C4-2B (cell line): ENCODE measurements at regions not wholly inside any gene's neighbourhood (a gene's known extent, or its start where the extent isn't known, plus 50 kb on each side); places are given as distances from the start of the nearest gene placed in this dataset.
"Not testable (repeated sequence)": the region's sequence is repeated elsewhere in the genome, so short reads cannot be mapped to it uniquely, and the experiment has no call there.

ENCODE experiments used
- H3K27ac ChIP-seq: fragments of 450-650 bp; 2 replicates; pipeline ENCODE4 v1.5.1; 2017
- ZFX ChIP-seq: fragments of 450-650 bp; IDR thresholded peaks from 2 replicates; pipeline ENCODE4 v1.6.1; 2017
- TF ChIP-seq, protein P1 (sequence below): fragments of 450-650 bp; conservative IDR thresholded peaks from 2 replicates; pipeline ENCODE4 v1.5.1; 2017; ENCODE audit warnings: mild to moderate bottlenecking

DNA sequence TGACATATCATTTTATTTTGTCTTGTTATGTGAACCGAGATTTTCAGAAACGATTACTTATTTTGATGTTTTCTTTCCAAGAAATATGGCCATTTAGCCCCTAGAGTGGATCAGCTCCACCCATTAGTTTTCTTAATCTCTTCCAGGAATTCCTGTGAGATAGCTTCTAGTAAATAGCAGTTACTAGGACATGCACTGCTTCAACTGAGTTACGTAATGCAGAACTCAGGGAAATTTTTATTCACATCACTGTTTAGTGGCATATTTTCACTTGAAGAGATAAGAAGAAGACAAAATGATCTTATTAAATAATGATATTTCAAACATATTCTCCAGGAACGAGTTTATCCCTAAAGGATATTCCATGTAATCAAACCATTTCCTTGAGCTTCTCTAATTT, 573.5 kb upstream of the CNTNAP5 start:
- no peak overlapping the region for H3K27ac ChIP-seq
- TF ChIP-seq ZFX, result no peak
- TF ChIP-seq, protein P1, sequence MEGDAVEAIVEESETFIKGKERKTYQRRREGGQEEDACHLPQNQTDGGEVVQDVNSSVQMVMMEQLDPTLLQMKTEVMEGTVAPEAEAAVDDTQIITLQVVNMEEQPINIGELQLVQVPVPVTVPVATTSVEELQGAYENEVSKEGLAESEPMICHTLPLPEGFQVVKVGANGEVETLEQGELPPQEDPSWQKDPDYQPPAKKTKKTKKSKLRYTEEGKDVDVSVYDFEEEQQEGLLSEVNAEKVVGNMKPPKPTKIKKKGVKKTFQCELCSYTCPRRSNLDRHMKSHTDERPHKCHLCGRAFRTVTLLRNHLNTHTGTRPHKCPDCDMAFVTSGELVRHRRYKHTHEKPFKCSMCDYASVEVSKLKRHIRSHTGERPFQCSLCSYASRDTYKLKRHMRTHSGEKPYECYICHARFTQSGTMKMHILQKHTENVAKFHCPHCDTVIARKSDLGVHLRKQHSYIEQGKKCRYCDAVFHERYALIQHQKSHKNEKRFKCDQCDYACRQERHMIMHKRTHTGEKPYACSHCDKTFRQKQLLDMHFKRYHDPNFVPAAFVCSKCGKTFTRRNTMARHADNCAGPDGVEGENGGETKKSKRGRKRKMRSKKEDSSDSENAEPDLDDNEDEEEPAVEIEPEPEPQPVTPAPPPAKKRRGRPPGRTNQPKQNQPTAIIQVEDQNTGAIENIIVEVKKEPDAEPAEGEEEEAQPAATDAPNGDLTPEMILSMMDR, result no peak

DNA sequence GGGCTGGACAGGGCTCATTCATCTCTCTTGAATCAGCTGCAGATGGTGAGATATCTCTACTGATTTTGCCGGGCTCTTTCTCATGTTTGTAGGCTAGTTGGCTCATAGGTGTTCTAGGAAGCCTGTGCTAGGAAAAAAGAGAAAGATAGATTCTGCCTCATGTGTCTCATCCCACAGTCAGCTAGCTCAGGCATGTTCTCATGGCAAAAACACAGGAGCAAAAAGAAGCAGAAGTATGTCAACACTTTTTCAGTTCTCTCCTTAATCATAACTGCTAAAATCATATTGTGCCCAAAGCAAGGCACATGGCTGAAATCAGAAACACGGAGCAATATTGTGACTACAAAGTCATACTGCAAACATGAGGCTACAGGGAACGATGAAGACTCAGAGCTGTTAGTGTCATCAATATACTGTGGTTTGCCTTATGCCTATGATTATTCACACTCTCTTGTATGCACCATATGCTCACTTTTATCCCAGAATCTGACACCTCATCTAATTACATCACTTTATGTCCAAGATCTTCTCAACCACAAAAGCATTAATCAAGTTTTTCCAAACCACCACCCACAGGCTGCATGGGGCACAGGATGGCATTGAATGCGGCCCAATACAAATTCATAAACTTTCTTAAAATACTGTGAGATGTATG, 571.9 kb upstream of the CNTNAP5 start:
- H3K27ac ChIP-seq, result no peak overlapping the region

DNA sequence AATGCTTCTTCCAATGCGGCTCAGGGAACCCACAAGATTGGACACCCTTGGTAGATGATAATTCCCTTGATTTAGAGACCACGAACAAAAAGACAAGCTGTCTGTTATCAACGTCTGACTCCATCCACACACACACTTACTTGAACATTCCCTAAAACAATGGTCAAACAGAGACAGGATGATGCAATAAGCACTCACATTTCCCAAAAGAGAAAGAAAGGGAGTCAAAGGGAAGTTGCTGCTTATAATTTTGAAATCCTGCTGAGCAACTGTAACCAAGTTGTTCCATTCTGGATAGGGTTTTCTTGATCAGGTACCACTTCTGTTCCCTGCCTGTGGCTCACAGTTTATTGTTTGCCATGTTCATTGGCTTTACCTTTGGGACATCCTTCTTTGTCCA, 571.3 kb upstream of the CNTNAP5 start:
- no peak overlapping the region for H3K27ac ChIP-seq
- TF ChIP-seq, protein P1, result no peak
- no peak for TF ChIP-seq ZFX

More for the DNA sequence above, 571.9 kb upstream of the CNTNAP5 start:
- TF ChIP-seq, protein P1, result no peak
- TF ChIP-seq ZFX, result no peak

DNA sequence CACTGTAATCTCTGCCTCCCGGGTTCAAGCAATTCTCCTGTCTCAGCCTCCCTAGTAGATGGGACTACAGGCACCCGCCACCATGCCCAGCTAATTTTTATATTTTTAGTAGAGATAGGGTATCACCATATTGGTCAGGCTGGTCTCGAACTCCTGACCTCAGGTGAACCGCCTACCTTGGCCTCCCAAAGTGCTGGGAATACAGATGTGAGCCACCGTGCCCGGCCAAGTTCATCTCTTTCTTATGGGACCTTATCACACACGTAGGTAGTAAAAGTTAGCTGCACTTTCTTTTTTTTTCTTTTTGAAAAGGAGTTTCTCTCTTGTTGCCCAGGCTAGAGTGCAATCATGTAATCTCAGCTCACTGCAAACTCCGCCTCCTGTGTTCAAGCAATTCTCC, 569.9 kb upstream of the CNTNAP5 start:
- not testable (repeated sequence) for H3K27ac ChIP-seq

DNA sequence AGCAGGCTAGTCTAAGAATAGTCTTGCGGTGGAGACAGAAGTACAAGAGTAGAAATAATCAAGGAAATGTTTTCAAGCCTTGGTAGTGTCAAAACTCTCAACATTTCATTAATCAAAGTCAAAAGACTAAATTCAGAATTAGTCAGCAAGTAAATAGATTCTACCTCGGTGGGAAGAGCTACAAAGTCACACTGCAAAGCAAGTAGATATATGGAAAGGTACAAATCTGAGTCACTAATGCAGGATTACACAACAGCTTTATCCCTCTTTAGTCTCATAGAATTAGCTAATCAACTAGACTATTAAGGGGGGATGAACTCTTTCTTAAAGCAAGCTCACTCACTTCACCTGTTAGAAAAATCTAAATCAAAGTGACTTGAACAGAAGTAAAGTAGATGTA, 568.7 kb upstream of the CNTNAP5 start:
- TF ChIP-seq ZFX, result no peak
- TF ChIP-seq, protein P1, result no peak
- H3K27ac ChIP-seq, result no peak overlapping the region

DNA sequence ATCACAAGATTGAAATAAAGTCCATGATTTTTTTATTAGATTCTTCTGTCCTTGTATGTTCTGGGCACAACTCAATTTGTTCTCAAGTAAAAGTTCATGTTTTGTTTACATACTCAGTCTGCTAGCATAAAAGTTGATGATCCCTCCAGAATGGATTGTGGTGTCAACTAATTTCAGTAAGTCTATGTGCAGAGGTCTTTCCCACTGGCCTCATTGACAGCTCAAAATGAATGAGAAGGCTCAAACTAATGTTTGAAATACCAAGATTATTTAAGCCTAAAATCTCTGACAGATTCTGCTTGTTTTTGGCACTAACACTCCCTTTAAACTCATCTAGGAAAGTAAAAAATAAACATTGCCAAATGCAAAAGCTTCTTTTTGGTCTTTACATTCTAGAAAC, 561.2 kb upstream of the CNTNAP5 start:
- no peak for TF ChIP-seq ZFX
- TF ChIP-seq, protein P1, result no peak
- H3K27ac ChIP-seq, result no peak overlapping the region

DNA sequence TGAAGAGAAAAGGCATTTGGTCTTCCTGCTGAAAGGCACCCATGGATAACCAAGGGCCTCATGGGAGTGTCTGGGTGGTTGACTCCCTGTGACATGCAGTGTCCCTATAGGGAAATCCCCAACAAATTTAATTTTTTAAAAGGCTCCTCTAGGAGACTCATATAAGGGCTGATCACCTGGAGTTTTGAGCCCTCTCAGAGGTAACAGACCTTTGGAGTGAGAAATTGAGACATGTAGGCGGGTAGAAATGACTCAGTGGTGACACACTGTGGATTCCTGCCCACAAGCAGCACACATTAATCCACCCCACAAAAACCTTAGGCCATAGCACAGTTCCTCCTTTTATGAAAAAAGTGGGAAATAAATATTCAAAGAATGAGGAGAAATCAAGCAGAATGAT, 557.0 kb upstream of the CNTNAP5 start:
- no peak overlapping the region for H3K27ac ChIP-seq
- no peak for TF ChIP-seq ZFX

DNA sequence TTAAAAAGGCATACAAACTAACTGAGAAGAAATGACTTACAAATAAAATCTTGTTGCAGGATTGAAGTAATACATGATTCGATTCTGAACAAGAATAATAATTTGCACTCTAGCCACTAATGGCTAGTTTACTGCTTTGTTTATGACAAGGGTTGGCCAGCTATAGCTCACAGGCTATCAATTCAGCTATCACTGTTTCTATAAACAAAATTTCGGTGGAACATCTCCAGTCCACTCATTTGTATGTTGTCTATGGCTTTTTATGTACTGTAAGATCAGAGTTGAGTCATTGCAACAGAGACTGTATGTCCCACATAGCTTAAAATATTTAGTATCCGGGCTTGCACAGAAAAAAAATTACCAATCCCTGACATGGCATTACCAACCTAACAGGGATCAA, 543.7 kb upstream of the CNTNAP5 start:
- no peak overlapping the region for H3K27ac ChIP-seq
- TF ChIP-seq, protein P1, result no peak
- no peak for TF ChIP-seq ZFX
